Retinal pigment epithelial cell (primary cell): ENCODE measurements at regions not wholly inside any gene's neighbourhood (a gene's known extent, or its start where the extent isn't known, plus 50 kb on each side); places are given as distances from the start of the nearest gene placed in this dataset.
"Not testable (repeated sequence)": the region's sequence is repeated elsewhere in the genome, so short reads cannot be mapped to it uniquely, and the experiment has no call there.

Source experiments
- DNase-seq: peaks from one replicate; pipeline ENCODE4 v3.0.0-alpha.2; 2010; ENCODE audit warnings: low read depth
- H3K4me3 ChIP-seq: 2 replicates; pipeline ENCODE4 v1.5.1; 2011; ENCODE audit warnings: mild to moderate bottlenecking, low read length, control low read depth, moderate library complexity
- CTCF ChIP-seq: conservative IDR thresholded peaks from 2 replicates; pipeline ENCODE4 v1.5.1; 2011; ENCODE audit warnings: low read depth, low read length, control low read depth, inconsistent platforms

GRCh38 chr1:194437135-194437534 is 1250.7 kb upstream of the B3GALT2 start:
- no peak for DNase-seq
- H3K4me3 ChIP-seq = no peak overlapping the region
- no peak for TF ChIP-seq CTCF

DNA sequence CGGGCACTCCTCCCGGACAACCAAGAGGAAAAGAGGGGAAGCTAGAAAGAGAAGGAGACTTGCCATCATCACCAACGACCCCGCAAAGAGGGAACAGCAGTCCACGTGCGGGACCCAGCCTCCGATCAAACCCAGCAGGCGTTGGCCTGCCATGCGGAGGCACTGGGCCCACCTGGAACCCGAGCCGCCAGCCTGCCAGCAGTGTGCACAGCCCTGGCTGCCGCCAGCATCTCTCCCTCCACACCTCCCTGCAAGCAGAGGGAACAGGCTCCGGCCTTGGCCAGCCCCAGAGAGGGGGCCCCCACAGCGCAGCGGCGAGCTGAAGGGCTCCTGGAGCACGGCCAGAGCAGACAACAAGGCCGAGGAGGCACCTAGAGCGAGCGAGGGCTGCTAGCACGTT is 1244.7 kb upstream of the B3GALT2 start:
- DNase-seq = no peak
- H3K4me3 ChIP-seq = no peak overlapping the region
- no peak for TF ChIP-seq CTCF

DNA sequence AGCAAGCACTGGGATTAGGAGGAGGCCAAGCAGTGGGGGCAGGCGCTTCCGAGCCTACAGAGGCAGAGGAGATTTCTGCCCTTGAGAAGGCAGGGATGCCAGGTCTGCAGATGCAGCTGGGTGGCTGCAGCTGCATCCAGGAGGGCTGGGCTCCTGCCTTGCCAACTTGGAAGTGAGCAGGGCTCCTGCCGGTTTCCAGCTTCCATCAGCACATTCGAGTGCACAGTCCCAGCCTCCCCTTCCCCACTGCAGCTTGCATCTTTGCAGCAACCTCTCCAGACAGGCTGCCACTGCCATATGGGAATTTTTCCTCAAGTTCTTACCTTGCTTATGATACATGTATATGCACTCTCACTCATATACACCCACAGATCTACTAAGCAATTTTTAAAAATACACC is 1234.3 kb upstream of the B3GALT2 start:
- TF ChIP-seq CTCF = no peak
- no peak for DNase-seq
- no peak overlapping the region for H3K4me3 ChIP-seq

- DNase-seq = no peak
- no peak for TF ChIP-seq CTCF
- H3K4me3 ChIP-seq = no peak overlapping the region
Measured at GRCh38 chr1:194419721-194420120, 1233.3 kb upstream of the B3GALT2 start.

- H3K4me3 ChIP-seq = no peak overlapping the region
- no peak for DNase-seq
- TF ChIP-seq CTCF = no peak
Measured at GRCh38 chr1:194410756-194411155, 1224.3 kb upstream of the B3GALT2 start.

DNA sequence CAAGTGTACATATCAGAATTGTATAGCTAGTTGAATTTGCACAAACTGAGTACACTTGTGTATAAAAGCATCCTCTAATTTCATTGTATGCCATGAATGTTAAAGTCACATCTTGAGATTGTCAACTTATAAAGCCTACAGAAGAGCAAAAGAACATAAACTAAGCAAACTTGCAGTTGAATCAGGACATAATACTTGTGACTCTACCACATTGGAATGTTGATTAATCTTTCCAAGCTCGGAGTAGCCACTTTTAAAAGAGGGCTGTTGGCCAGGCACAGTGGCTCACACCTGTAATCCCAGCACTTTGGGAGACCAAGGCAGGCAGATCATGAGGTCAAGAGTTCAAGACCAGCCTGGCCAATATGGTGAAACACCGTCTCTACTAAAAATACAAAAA is 1220.8 kb upstream of the B3GALT2 start:
- not testable (repeated sequence) for H3K4me3 ChIP-seq
- peak; percentile 56 for DNase-seq

- no peak overlapping the region for H3K4me3 ChIP-seq
- no peak for DNase-seq
- no peak for TF ChIP-seq CTCF
Measured at GRCh38 chr1:194394676-194395075, 1208.3 kb upstream of the B3GALT2 start.

DNA sequence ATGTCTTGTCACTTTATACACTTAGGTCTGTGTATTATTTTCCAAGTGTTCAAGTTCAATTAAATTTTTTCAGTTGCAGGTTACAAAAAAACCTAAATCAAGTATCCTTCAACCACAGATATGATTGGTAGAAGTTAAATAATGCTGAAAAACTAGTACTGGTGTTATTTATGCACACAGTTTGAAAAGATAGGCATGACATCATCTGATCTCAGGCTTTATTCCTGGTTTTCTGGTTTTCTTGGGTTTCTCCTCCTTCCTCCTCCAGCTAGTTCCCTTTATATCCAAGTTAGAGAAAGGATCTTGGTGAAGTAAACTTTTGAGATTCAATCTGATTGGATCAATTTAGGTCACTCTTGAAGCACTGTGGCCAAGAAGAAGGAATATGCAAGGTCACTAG is 1201.1 kb upstream of the B3GALT2 start:
- no peak for DNase-seq
- no peak for TF ChIP-seq CTCF
- H3K4me3 ChIP-seq = no peak overlapping the region
